Activated CD4-positive, alpha-beta T cell treated with anti-CD3 and anti-CD28 coated beads, Interleukin-2, amount 10 ng/mL, durations not matched to agents 24 days and 14 days (primary cell): ENCODE measurements at regions not wholly inside any gene's neighbourhood (a gene's known extent, or its start where the extent isn't known, plus 50 kb on each side); places are given as distances from the start of the nearest gene placed in this dataset.
"Not testable (repeated sequence)": the region's sequence is repeated elsewhere in the genome, so short reads cannot be mapped to it uniquely, and the experiment has no call there.

Source experiments
- DNase-seq: peaks from one replicate; pipeline ENCODE4 v3.0.0; 2022
- H3K27ac Mint-ChIP-seq: one replicate; pipeline ENCODE4 v1.8.0; 2022; ENCODE audit warnings: mild to moderate bottlenecking, mixed read lengths
- H3K27me3 Mint-ChIP-seq: one replicate; pipeline ENCODE4 v1.8.0; 2022; ENCODE audit warnings: mixed read lengths
- H3K36me3 Mint-ChIP-seq: one replicate; pipeline ENCODE4 v1.8.0; 2022; ENCODE audit warnings: low read depth, mild to moderate bottlenecking, mixed read lengths
- H3K4me1 Mint-ChIP-seq: one replicate; pipeline ENCODE4 v1.8.0; 2021; ENCODE audit warnings: mixed read lengths
- H3K4me3 Mint-ChIP-seq: one replicate; pipeline ENCODE4 v1.8.0; 2022; ENCODE audit warnings: mild to moderate bottlenecking, moderate library complexity, mixed read lengths
- H3K9me3 Mint-ChIP-seq: one replicate; pipeline ENCODE4 v1.8.0; 2021; ENCODE audit warnings: mixed read lengths
- intact Hi-C: fragments of 100-400 bp; cut with micrococcal nuclease; formaldehyde crosslinking; loops from one replicate; pipeline ENCODE4 v1.15.1; 2023

GRCh38 chrX:1748408-1748807 is 133.5 kb downstream of the ASMT start:
- Mint-ChIP-seq H3K27ac (no peak overlapping the region), H3K36me3 (peaks cover 32% of the 10 kb centered on the region), H3K9me3 (peaks cover 41% of the 10 kb centered on the region), H3K4me3 (no peak overlapping the region), H3K27me3 (no peaks in the 10 kb centered on the region), H3K4me1 (peaks cover 3% of the 10 kb centered on the region)
- intact Hi-C loops: no loop called here
- no peak for DNase-seq

GRCh38 chrX:1749499-1749898 is 134.6 kb downstream of the ASMT start:
- H3K4me1 Mint-ChIP-seq: peaks cover 3% of the 10 kb centered on the region
- no peaks in the 10 kb centered on the region for H3K27me3 Mint-ChIP-seq
- peaks cover 41% of the 10 kb centered on the region for H3K9me3 Mint-ChIP-seq
- DNase-seq: no peak
- intact Hi-C loops: no loop called here
- no peak overlapping the region for H3K4me3 Mint-ChIP-seq
- peaks cover 23% of the 10 kb centered on the region for H3K36me3 Mint-ChIP-seq
- no peak overlapping the region for H3K27ac Mint-ChIP-seq

- H3K27ac Mint-ChIP-seq: no peak overlapping the region
- H3K27me3 Mint-ChIP-seq: no peaks in the 10 kb centered on the region
- H3K4me3 Mint-ChIP-seq: no peak overlapping the region
- peaks cover 17% of the 10 kb centered on the region for H3K36me3 Mint-ChIP-seq
- peaks cover 38% of the 10 kb centered on the region for H3K9me3 Mint-ChIP-seq
- no peak for DNase-seq
- intact Hi-C loops: no loop called here
- peaks cover 3% of the 10 kb centered on the region for H3K4me1 Mint-ChIP-seq
These were observed 135.4 kb downstream of the ASMT start for GRCh38 chrX:1750267-1750666.

- intact Hi-C loops: no loop called here
- Mint-ChIP-seq H3K9me3 (peaks cover 35% of the 10 kb centered on the region), H3K36me3 (peaks cover 15% of the 10 kb centered on the region)
These were observed 136.9 kb downstream of the ASMT start for GRCh38 chrX:1751781-1752180.

GRCh38 chrX:1752799-1753198 is 137.9 kb downstream of the ASMT start:
- DNase-seq, H3K27ac Mint-ChIP-seq, H3K27me3 Mint-ChIP-seq, H3K4me3 Mint-ChIP-seq, H3K4me1 Mint-ChIP-seq, intact Hi-C loops: not testable (repeated sequence)
- Mint-ChIP-seq H3K36me3 (peaks cover 16% of the 10 kb centered on the region), H3K9me3 (peaks cover 36% of the 10 kb centered on the region)

More at GRCh38 chrX:1751781-1752180, 136.9 kb downstream of the ASMT start:
- Mint-ChIP-seq H3K27ac (no peak overlapping the region), H3K4me1 (peaks cover 3% of the 10 kb centered on the region), H3K4me3 (no peak overlapping the region), H3K27me3 (no peaks in the 10 kb centered on the region)
- no peak for DNase-seq

GRCh38 chrX:1754077-1754476 is 139.2 kb downstream of the ASMT start:
- no peak for DNase-seq
- no peak overlapping the region for H3K27ac Mint-ChIP-seq
- intact Hi-C loops: no loop called here
- peaks cover 10% of the 10 kb centered on the region for H3K36me3 Mint-ChIP-seq
- peaks cover 32% of the 10 kb centered on the region for H3K9me3 Mint-ChIP-seq
- peaks cover 3% of the 10 kb centered on the region for H3K4me1 Mint-ChIP-seq
- no peak overlapping the region for H3K4me3 Mint-ChIP-seq
- no peaks in the 10 kb centered on the region for H3K27me3 Mint-ChIP-seq

GRCh38 chrX:1763294-1763693 is 148.4 kb downstream of the ASMT start:
- Mint-ChIP-seq H3K36me3 (peaks cover 4% of the 10 kb centered on the region), H3K27me3 (no peaks in the 10 kb centered on the region), H3K4me3 (no peak overlapping the region), H3K4me1 (no peaks in the 10 kb centered on the region), H3K9me3 (peaks cover 10% of the 10 kb centered on the region), H3K27ac (no peak overlapping the region)
- intact Hi-C loops: no loop called here
- DNase-seq: no peak

GRCh38 chrX:1764883-1765364 is 150.1 kb downstream of the ASMT start:
- H3K27me3 Mint-ChIP-seq, H3K4me3 Mint-ChIP-seq, H3K4me1 Mint-ChIP-seq, intact Hi-C loops, H3K9me3 Mint-ChIP-seq, DNase-seq, H3K36me3 Mint-ChIP-seq, H3K27ac Mint-ChIP-seq: not testable (repeated sequence)

GRCh38 chrX:1767026-1767425 is 152.2 kb downstream of the ASMT start:
- no peak overlapping the region for H3K4me3 Mint-ChIP-seq
- intact Hi-C loops: no loop called here
- H3K9me3 Mint-ChIP-seq: peaks cover 9% of the 10 kb centered on the region
- no peaks in the 10 kb centered on the region for H3K4me1 Mint-ChIP-seq
- H3K36me3 Mint-ChIP-seq: peaks cover 6% of the 10 kb centered on the region
- DNase-seq: no peak
- H3K27me3 Mint-ChIP-seq: no peaks in the 10 kb centered on the region
- no peak overlapping the region for H3K27ac Mint-ChIP-seq

GRCh38 chrX:1778817-1779216 is 164.0 kb downstream of the ASMT start:
- peaks cover 5% of the 10 kb centered on the region for H3K9me3 Mint-ChIP-seq
- intact Hi-C loops: no loop called here
- H3K4me1 Mint-ChIP-seq: no peaks in the 10 kb centered on the region
- no peak for DNase-seq
- H3K27ac Mint-ChIP-seq: no peak overlapping the region
- H3K27me3 Mint-ChIP-seq: no peaks in the 10 kb centered on the region
- no peaks in the 10 kb centered on the region for H3K36me3 Mint-ChIP-seq
- no peak overlapping the region for H3K4me3 Mint-ChIP-seq

- H3K4me1 Mint-ChIP-seq: no peaks in the 10 kb centered on the region
These were observed 164.8 kb downstream of the ASMT start for GRCh38 chrX:1779626-1780025.

GRCh38 chrX:1781766-1782165 is 166.9 kb downstream of the ASMT start:
- no peak overlapping the region for H3K4me3 Mint-ChIP-seq

More at GRCh38 chrX:1779626-1780025, 164.8 kb downstream of the ASMT start:
- Mint-ChIP-seq H3K27me3 (no peaks in the 10 kb centered on the region), H3K9me3 (peaks cover 5% of the 10 kb centered on the region), H3K27ac (no peak overlapping the region), H3K4me3 (no peak overlapping the region), H3K36me3 (no peaks in the 10 kb centered on the region)
- intact Hi-C loops: no loop called here
- DNase-seq: no peak

GRCh38 chrX:1784773-1785172 is 169.9 kb downstream of the ASMT start:
- no peaks in the 10 kb centered on the region for H3K27me3 Mint-ChIP-seq
- no peak overlapping the region for H3K27ac Mint-ChIP-seq
- intact Hi-C loops: no loop called here
- DNase-seq: no peak
- H3K4me3 Mint-ChIP-seq: no peak overlapping the region
- H3K36me3 Mint-ChIP-seq: no peaks in the 10 kb centered on the region
- no peaks in the 10 kb centered on the region for H3K4me1 Mint-ChIP-seq
- peaks cover 12% of the 10 kb centered on the region for H3K9me3 Mint-ChIP-seq

More at GRCh38 chrX:1781766-1782165, 166.9 kb downstream of the ASMT start:
- H3K27ac Mint-ChIP-seq: no peak overlapping the region
- DNase-seq: no peak
- no peaks in the 10 kb centered on the region for H3K36me3 Mint-ChIP-seq
- no peaks in the 10 kb centered on the region for H3K27me3 Mint-ChIP-seq
- no peaks in the 10 kb centered on the region for H3K4me1 Mint-ChIP-seq
- intact Hi-C loops: no loop called here
- H3K9me3 Mint-ChIP-seq: peaks cover 12% of the 10 kb centered on the region

GRCh38 chrX:1788300-1788911 is 173.5 kb downstream of the ASMT start:
- no peak for DNase-seq
- H3K27ac Mint-ChIP-seq: no peak overlapping the region
- H3K4me1 Mint-ChIP-seq: no peaks in the 10 kb centered on the region
- peaks cover 7% of the 10 kb centered on the region for H3K9me3 Mint-ChIP-seq
- no peaks in the 10 kb centered on the region for H3K36me3 Mint-ChIP-seq
- intact Hi-C loops: no loop called here
- H3K4me3 Mint-ChIP-seq: no peak overlapping the region
- no peaks in the 10 kb centered on the region for H3K27me3 Mint-ChIP-seq

GRCh38 chrX:1792636-1793035 is 177.8 kb downstream of the ASMT start:
- Mint-ChIP-seq H3K27me3 (no peaks in the 10 kb centered on the region), H3K27ac (no peak overlapping the region), H3K9me3 (no peaks in the 10 kb centered on the region), H3K4me1 (no peaks in the 10 kb centered on the region), H3K4me3 (no peak overlapping the region), H3K36me3 (no peaks in the 10 kb centered on the region)
- no peak for DNase-seq
- intact Hi-C loops: no loop called here
